A673 (cell line): ENCODE measurements at regions not wholly inside any gene's neighbourhood (a gene's known extent, or its start where the extent isn't known, plus 50 kb on each side); places are given as distances from the start of the nearest gene placed in this dataset.

Experiments used
- BruUV-seq: library from RNA; stranded (reverse); fragments of 400-500 nt; replicated peaks from 2 replicates; lab custom pipeline; 2021; lab: Mats Ljungman, UMichigan
- CTCF ChIA-PET: fragments of 300-600 bp; sonication (Branson Sonifier 250); formaldehyde crosslinking; loops from one replicate; lab custom pipeline; 2022; ENCODE audit warnings: antibody characterized with exemption; lab: Charles Lee
- POLR2A ChIA-PET: fragments of 300-600 bp; sonication (Branson Sonifier 250); formaldehyde crosslinking; loops from one replicate; lab custom pipeline; 2022; ENCODE audit warnings: antibody characterized with exemption; ENCODE audit not compliant: low non-redundant PET; lab: Charles Lee
- DNase-seq: peaks from one replicate; pipeline ENCODE4 v3.0.0-alpha.2; 2015; ENCODE audit warnings: low spot score
- H3K27ac ChIP-seq: fragments of 200-600 bp; sonication (generic); 2 replicates; pipeline ENCODE4 v1.5.1; 2016; ENCODE audit warnings: mixed run types, low read depth, mild to moderate bottlenecking, mixed read lengths, antibody characterized with exemption, low read length; ENCODE audit not compliant: poor library complexity, severe bottlenecking
- H3K27me3 ChIP-seq: fragments of 200-600 bp; sonication (generic); replicated peaks from 2 replicates; pipeline ENCODE4 v1.6.1; 2017; ENCODE audit warnings: mixed run types, low read depth, mild to moderate bottlenecking, mixed read lengths, antibody characterized with exemption, low read length; ENCODE audit not compliant: insufficient read depth, poor library complexity
- H3K36me3 ChIP-seq: fragments of 200-600 bp; sonication (generic); 2 replicates; pipeline ENCODE4 v1.6.1; 2016; ENCODE audit warnings: mixed run types, mild to moderate bottlenecking, mixed read lengths, antibody characterized with exemption, low read length; ENCODE audit not compliant: insufficient read depth, poor library complexity, severe bottlenecking
- H3K4me1 ChIP-seq: fragments of 200-600 bp; sonication (generic); 2 replicates; pipeline ENCODE4 v1.6.1; 2017; ENCODE audit warnings: mixed run types, mild to moderate bottlenecking, mixed read lengths, antibody characterized with exemption, low read length; ENCODE audit not compliant: insufficient read depth, poor library complexity, severe bottlenecking
- H3K4me3 ChIP-seq: fragments of 200-600 bp; sonication (generic); 2 replicates; pipeline ENCODE4 v1.5.1; 2016; ENCODE audit warnings: low read depth, mixed run types, mild to moderate bottlenecking, mixed read lengths, low read length; ENCODE audit not compliant: poor library complexity, severe bottlenecking
- H3K9me3 ChIP-seq: fragments of 200-600 bp; sonication (generic); 2 replicates; pipeline ENCODE4 v1.6.1; 2016; ENCODE audit warnings: mixed run types, low read depth, mild to moderate bottlenecking, mixed read lengths, antibody characterized with exemption, low read length; ENCODE audit not compliant: poor library complexity, severe bottlenecking
- CTCF ChIP-seq: fragments of 300-800, 200-600 bp; sonication (generic); conservative IDR thresholded peaks from 2 replicates; pipeline ENCODE4 v1.5.1; 2017; ENCODE audit warnings: low read depth, mild to moderate bottlenecking, antibody characterized with exemption, low read length, moderate library complexity, mixed read lengths
- EZH2 ChIP-seq: fragments of 200-600 bp; sonication (generic); IDR thresholded peaks from 2 replicates; pipeline ENCODE4 v1.6.1; 2017; ENCODE audit warnings: borderline replicate concordance, low read depth, mild to moderate bottlenecking, mixed read lengths, antibody characterized with exemption, low read length; ENCODE audit not compliant: poor library complexity, severe bottlenecking
- intact Hi-C: fragments of 100-400 bp; cut with micrococcal nuclease; formaldehyde crosslinking; loops from one replicate; pipeline ENCODE4 v1.10.0; 2022; ENCODE audit not compliant: unreplicated experiment

- BruUV-seq, result no TSS peak
- Histone ChIP-seq H3K4me3 (no peak overlapping the region), H3K36me3 (no peaks in the 10 kb centered on the region), H3K27ac (no peak overlapping the region), H3K4me1 (no peaks in the 10 kb centered on the region), H3K9me3 (no peaks in the 10 kb centered on the region), H3K27me3 (no peaks in the 10 kb centered on the region)
- intact Hi-C loops, result no loop called here
- DNase-seq, result no peak
- ChIA-PET POLR2A (no interaction called here), CTCF (no interaction called here)
- TF ChIP-seq CTCF, result no peak
Observed at GRCh38 chr3:13191016-13191415, 117.8 kb upstream of the IQSEC1 start.

- H3K27ac ChIP-seq, result no peak overlapping the region
- TF ChIP-seq EZH2, result no peak
- no peak for TF ChIP-seq CTCF
- intact Hi-C loops, result no loop called here
- H3K4me3 ChIP-seq, result no peak overlapping the region
- ChIA-PET POLR2A (no interaction called here), CTCF (no interaction called here)
- H3K4me1 ChIP-seq, result no peaks in the 10 kb centered on the region
- H3K9me3 ChIP-seq, result no peaks in the 10 kb centered on the region
- no peaks in the 10 kb centered on the region for H3K36me3 ChIP-seq
- H3K27me3 ChIP-seq, result peaks cover 3% of the 10 kb centered on the region
- BruUV-seq, result no TSS peak
- DNase-seq, result no peak
Observed at GRCh38 chr3:13190378-13190765, 117.1 kb upstream of the IQSEC1 start.

- intact Hi-C loops, result no loop called here
Observed at GRCh38 chr3:13189639-13190377, 116.6 kb upstream of the IQSEC1 start.

More at GRCh38 chr3:13189639-13190377, 116.6 kb upstream of the IQSEC1 start:
- H3K36me3 ChIP-seq, result no peaks in the 10 kb centered on the region
- H3K27me3 ChIP-seq, result peaks cover 8% of the 10 kb centered on the region
- H3K4me1 ChIP-seq, result no peaks in the 10 kb centered on the region
- H3K27ac ChIP-seq, result no peak overlapping the region
- no peak for TF ChIP-seq CTCF
- no peak for TF ChIP-seq EZH2
- ChIA-PET POLR2A (no interaction called here), CTCF (no interaction called here)
- H3K4me3 ChIP-seq, result no peak overlapping the region
- BruUV-seq, result no TSS peak
- H3K9me3 ChIP-seq, result no peaks in the 10 kb centered on the region
- DNase-seq, result no peak
